K562 (cell line): ENCODE measurements at regions not wholly inside any gene's neighbourhood (a gene's known extent, or its start where the extent isn't known, plus 50 kb on each side); places are given as distances from the start of the nearest gene placed in this dataset.

Source experiments
- EHMT2 ChIP-seq: fragments of 450-650 bp; IDR thresholded peaks from 2 replicates; pipeline ENCODE4 v1.6.1; 2018; ENCODE audit warnings: antibody characterized with exemption
- HMG20A ChIP-seq: fragments of 450-650 bp; formaldehyde crosslinking; conservative IDR thresholded peaks from 2 replicates; pipeline ENCODE4 v1.4.0; 2020; ENCODE audit warnings: mild to moderate bottlenecking, mixed read lengths
- IRF9 ChIP-seq: fragments of 450-650 bp; IDR thresholded peaks from 2 replicates; pipeline ENCODE4 v1.6.1; 2016; ENCODE audit warnings: missing biosample characterization, missing genetic modification characterization
- MLX ChIP-seq, 2 experiments: fragments of 450-650 bp in 1 of 2; sonication (generic) in 1 of 2; formaldehyde crosslinking; conservative IDR thresholded peaks; 2 replicates each; pipeline versions ENCODE4 v1.4.0 to v1.8.1; 2020 to 2022; ENCODE audit warnings: mild to moderate bottlenecking in 1 of 2, missing genetic modification reagents in 1 of 2
- NR2C2 ChIP-seq, 2 experiments: fragments of 200-800 bp in 1 of 2; sonication (Bioruptor generic) in 1 of 2; sonication (generic) in 1 of 2; formaldehyde crosslinking in 1 of 2; IDR thresholded peaks; 2 replicates each; pipeline versions ENCODE4 v1.6.1 to v1.8.0; 2016 to 2022; ENCODE audit warnings: mild to moderate bottlenecking in 1 of 2, missing compliant biosample characterization in 1 of 2, missing genetic modification characterization in 1 of 2, missing genetic modification reagents in 1 of 2
- POLR2AphosphoS5 ChIP-seq: IDR thresholded peaks from 2 replicates; pipeline ENCODE4 v1.6.1; 2011; ENCODE audit warnings: mild to moderate bottlenecking, low read depth, low read length, moderate library complexity; ENCODE audit not compliant: control insufficient read depth, insufficient read depth
- RB1 ChIP-seq: fragments of 450-650 bp; IDR thresholded peaks from 2 replicates; pipeline ENCODE4 v1.6.1; 2017; ENCODE audit warnings: low read depth, mild to moderate bottlenecking
- RBBP5 ChIP-seq: fragments of 200-600 bp; sonication (generic); IDR thresholded peaks from 2 replicates; pipeline ENCODE4 v1.6.1; 2012; ENCODE audit warnings: borderline replicate concordance, mild to moderate bottlenecking, low read length, control low read depth, inconsistent platforms; ENCODE audit not compliant: insufficient read depth, poor library complexity, severe bottlenecking
- SIN3A ChIP-seq, 2 experiments: fragments of 150-350 bp in 1 of 2; IDR thresholded peaks; 2 replicates each; pipeline ENCODE4 v1.6.1; 2011 to 2016; ENCODE audit warnings: borderline replicate concordance in 2 of 2, low read depth in 2 of 2, low read length in 2 of 2, mild to moderate bottlenecking in 2 of 2, moderate library complexity in 2 of 2; ENCODE audit not compliant: control insufficient read depth in 1 of 2
- TAF1 ChIP-seq: IDR thresholded peaks from 2 replicates; pipeline ENCODE4 v1.6.1; 2011; ENCODE audit warnings: mild to moderate bottlenecking, low read length, moderate library complexity; ENCODE audit not compliant: insufficient read depth, control insufficient read depth, severe bottlenecking; ENCODE audit errors: extremely low read depth
- ZFP36 ChIP-seq: fragments of 150-350 bp; IDR thresholded peaks from 2 replicates; pipeline ENCODE4 v1.6.1; 2018; ENCODE audit warnings: low read length, low read depth; ENCODE audit not compliant: partially characterized antibody
- ZNF707 ChIP-seq: fragments of 250-450 bp; sonication (Bioruptor Pico); conservative IDR thresholded peaks from 2 replicates; pipeline ENCODE4 v1.8.0; 2022; ENCODE audit warnings: inconsistent platforms, mild to moderate bottlenecking, moderate library complexity

- no peak for TF ChIP-seq HMG20A (CRISPR knock-in tag)
- no peak for TF ChIP-seq POLR2AphosphoS5
- TF ChIP-seq ZNF707 (CRISPR knock-in tag) = no peak
- no peak for TF ChIP-seq MLX (CRISPR knock-in tag; conservative IDR thresholded peaks at IDR 0.05)
- TF ChIP-seq RB1 = no peak
- TF ChIP-seq ZFP36 = no peak
- TF ChIP-seq RBBP5 = no peak
- TF ChIP-seq TAF1 = no peak
- no peak for TF ChIP-seq IRF9 (tag)
- TF ChIP-seq SIN3A (IDR thresholded peaks at IDR 0.05; ENCODE audit: borderline replicate concordance in 2 of 2, control insufficient read depth in 1 of 2, low read depth in 2 of 2, low read length in 2 of 2) = no peak
- TF ChIP-seq EHMT2 = no peak
- no peak for TF ChIP-seq NR2C2 (CRISPR knock-in tag; IDR thresholded peaks at IDR 0.05)
- no peak for TF ChIP-seq NR2C2 (tag; IDR thresholded peaks at IDR 0.05)
These were observed 50.0 kb upstream of the USP6NL start for GRCh38 chr10:11661441-11661840.
